HG03469 (cell line): ENCODE measurements at regions not wholly inside any gene's neighbourhood (a gene's known extent, or its start where the extent isn't known, plus 50 kb on each side); places are given as distances from the start of the nearest gene placed in this dataset.
"Not testable (repeated sequence)": the region's sequence is repeated elsewhere in the genome, so short reads cannot be mapped to it uniquely, and the experiment has no call there.

Experiments used
- ATAC-seq: cut with Tn5 transposase; IDR thresholded peaks from one replicate; pipeline ENCODE4 v1.9.1; 2021; ENCODE audit warnings: mild to moderate bottlenecking, moderate library complexity, moderate number of reproducible peaks; ENCODE audit not compliant: unreplicated experiment

DNA sequence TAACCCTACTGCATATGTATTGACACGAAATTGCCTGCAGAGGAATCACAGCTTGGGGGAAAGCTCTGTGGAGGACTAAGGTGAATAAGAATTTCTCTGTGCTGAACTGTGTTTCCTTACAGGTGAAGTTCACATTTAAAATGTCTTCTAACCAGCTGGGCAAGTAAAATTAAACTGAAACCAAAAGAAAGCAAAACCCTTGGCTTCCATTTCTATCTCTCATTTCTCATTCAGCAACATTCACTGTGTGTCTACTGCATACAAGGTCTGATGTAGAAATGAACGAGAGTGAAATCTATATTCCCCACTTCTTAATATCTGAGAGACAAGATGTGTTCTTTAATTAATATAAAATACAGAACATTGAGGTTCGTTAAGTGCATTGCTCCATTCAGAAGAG, 397.3 kb downstream of the SOX11 start:
- no peak for ATAC-seq

DNA sequence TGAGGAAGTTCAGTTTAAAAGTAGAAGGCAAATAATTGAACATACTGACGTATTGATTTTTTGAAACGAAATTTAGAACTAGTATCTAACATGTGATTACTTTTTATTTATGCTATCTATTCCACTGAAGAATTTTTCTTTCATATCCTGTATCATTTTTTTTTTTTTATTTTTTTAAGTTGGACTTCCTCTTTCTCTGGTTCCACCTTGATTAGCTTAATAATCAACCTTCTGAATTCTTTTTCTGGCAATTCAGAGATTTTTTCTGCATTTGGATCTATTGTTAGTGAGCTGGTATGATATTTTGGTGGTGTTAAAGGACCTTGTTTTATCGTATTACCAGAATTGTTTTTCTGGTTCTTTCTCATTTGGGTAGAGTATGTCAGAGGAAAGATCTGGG, 411.2 kb downstream of the SOX11 start:
- ATAC-seq, result no peak

DNA sequence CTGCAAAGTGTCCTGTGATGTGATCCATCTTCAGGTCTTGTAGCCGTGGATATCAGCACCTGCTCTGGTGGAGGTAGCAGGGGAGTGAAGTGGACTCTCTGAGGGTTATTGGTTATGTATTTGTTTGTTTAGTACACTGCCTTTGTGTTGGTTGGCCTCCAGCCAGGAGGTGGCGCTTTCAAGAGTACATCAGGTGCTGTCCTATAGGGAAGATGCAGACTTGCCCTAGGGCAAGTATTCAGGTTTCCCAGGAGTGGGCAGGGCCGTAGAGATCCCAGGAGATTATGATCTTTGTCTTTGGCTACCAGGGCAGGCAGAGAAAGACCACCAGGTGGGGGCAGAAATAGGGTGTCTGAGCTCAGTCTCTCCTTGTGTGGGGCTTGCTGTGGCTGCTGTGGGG, 411.8 kb downstream of the SOX11 start:
- no peak for ATAC-seq

DNA sequence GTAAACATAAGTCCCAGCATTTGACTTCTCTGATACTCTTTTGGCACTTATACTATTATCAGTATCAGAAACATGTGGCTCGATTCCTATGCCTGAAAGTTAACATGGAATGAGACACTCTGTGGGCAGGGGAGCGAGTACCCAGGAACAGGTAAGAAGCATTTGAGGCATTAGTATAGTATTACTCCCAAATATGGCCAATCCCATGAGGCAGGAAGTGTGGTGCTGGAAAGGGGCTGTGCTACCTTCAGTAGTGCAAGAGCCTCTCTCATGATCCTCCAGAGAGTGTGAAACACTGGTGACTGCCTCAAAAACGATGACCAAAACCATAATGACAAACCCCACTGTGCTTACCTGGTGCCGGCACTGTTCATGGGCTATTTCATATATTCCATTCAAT, 415.1 kb downstream of the SOX11 start:
- no peak for ATAC-seq

DNA sequence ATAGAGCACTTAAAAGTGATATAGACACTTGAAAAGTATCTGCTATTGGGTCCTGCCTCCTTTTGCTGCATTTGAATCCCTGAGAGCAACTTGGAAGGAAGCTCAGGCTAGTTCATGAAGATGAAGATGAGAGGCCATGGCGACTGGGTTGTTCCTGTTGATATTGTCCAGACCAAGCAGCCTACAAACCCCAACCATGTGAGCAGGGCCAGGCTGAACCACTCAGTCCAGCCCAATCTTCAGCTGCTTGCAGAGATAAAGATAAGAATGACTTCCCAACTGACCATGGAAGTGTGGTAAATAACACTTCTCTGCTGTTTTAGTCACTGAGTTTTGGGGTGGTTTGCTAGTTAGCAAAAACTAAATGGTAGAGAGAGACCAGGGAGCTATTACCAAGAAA, 417.6 kb downstream of the SOX11 start:
- no peak for ATAC-seq

- ATAC-seq, result no peak
These were observed 419.6 kb downstream of the SOX11 start for GRCh38 chr2:6111781-6112261.

GRCh38 chr2:6113786-6114185, 421.6 kb downstream of the SOX11 start:
- ATAC-seq, result no peak

- no peak for ATAC-seq
These were observed 435.5 kb downstream of the SOX11 start for GRCh38 chr2:6127718-6128117.

DNA sequence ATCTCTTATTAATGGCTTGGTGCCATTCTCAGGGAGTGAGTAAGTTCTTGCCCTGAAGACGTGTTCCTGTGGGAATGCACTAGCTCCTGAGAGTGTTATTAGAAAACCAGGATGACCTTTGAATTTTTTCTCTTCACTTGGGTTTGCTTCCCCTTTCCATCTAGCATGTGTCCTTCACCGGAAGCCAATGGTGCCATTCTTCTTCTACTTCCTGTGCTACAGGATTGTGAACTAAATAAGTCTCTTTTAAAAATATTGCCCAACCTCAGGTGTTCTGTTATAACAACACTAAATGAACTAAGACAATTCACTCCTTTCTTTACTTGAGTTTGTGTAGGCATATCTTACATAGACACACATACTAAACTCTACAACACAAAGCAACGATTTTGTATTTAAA, 447.0 kb downstream of the SOX11 start:
- ATAC-seq, result no peak

GRCh38 chr2:6139916-6140315, 447.7 kb downstream of the SOX11 start:
- ATAC-seq, result no peak

DNA sequence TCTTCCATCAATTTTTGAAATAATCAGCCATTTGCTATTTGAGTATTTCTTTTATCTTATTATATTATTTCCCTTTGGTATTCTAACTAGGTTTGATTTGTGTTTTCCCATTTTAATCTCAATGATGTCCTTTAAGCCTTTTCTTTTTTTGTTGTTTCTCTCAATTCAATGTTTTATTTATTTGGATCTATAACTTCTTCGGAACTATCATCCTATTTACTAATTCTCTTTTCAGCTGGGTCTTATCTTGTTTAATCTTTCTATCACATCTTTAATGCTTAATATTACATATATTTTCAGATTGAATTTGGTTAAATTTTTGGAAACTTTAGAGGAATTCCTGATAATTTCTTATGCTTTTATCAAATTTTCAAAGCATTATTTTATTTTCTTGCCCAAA, 448.3 kb downstream of the SOX11 start:
- ATAC-seq, result no peak

GRCh38 chr2:6143812-6144211, 451.6 kb downstream of the SOX11 start:
- ATAC-seq, result no peak

DNA sequence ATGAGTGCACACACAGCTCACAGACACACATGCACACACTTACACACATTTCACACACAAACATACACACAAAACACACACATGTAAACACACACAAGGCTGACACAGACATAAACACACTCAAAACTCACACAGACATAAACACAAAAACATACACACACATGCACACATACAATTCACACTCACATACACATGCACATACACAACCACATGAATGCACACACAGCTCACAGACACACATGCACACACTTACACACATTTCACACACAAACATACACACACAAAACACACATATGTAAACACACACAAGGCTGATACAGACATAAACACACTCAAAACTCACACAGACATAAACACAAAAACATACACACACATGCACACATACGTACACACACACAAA, 455.0 kb downstream of the SOX11 start:
- ATAC-seq, result not testable (repeated sequence)

GRCh38 chr2:6148882-6149281, 456.7 kb downstream of the SOX11 start:
- no peak for ATAC-seq

- no peak for ATAC-seq
These were observed 467.4 kb downstream of the SOX11 start for GRCh38 chr2:6159606-6160005.

DNA sequence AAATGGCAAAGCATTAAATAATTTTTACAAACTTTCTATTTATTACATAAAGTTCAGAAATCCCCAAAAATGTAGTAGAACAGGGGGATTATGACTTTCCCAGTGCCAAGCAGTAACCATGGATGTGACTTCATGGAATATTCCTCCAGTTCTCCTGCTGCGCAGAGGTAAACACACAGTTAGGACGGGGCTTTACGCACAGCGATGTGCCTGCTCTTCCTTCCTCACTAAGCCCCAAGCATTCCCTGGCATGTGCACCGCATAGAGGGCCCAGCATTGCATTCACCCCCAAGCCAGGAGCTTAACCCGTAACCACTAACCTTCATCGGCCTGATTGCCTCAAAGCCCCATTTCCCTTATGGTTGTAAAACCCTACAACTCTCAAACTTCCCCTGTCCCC, 471.7 kb downstream of the SOX11 start:
- no peak for ATAC-seq

DNA sequence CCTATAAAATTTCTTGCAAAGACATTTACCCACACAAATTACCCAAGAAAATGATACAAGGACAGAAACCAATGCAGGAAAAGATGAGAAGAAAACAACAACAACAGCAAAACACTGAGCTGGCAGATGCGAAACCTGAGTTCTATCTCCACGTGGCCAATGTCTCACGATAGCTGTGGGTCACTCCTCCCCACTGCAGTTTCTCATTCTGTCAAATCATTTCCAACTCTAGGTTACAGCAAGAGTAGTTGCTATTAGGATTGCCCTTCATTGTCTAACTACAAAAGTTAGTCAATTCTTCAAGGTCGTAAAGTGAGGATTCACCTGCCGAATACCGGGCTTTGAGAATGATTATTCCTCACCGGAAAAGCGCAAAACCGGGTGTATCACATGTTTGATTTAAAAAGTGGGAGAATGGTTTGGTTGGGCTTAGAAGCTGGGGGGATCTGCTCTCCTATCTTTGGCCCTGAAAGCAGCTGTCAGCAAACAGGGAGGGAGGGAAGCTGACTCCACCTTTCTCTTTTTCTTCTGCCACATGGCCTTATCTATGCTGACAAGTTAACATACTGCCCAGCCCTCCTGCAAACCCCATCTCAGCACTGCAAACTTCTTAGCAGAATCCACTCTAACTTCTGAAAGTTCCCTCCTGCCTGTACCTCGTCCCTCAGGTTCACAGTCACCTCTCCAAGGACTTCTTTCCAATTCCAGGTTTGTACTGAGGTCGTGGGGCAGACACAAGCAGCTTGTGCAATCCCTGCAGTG, 473.0 kb downstream of the SOX11 start:
- ATAC-seq, result no peak

- no peak for ATAC-seq
These were observed 475.5 kb downstream of the SOX11 start for GRCh38 chr2:6167592-6168138.

GRCh38 chr2:6168485-6168884, 476.3 kb downstream of the SOX11 start:
- peak; percentile 73 for ATAC-seq

DNA sequence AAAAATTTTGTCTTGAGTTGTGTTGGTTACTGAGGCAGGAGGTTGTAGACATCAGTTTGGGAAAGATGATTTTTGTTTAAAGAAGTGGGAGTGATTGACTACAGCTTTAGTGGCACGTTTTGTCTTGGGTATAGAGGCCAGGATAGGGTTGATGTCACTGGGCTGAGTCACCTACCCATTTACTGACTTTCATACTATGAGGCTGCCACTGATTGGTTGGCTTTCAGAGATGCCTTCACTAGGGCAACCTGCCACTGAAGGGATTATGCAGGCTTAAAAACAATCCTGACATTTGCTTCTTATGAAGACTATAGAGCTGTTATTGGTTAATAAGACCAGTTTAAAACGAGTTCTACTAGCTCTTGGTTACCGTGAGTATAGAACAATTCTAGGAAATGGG, 479.1 kb downstream of the SOX11 start:
- no peak for ATAC-seq

- ATAC-seq, result no peak
These were observed 485.6 kb downstream of the SOX11 start for GRCh38 chr2:6177811-6178210.

DNA sequence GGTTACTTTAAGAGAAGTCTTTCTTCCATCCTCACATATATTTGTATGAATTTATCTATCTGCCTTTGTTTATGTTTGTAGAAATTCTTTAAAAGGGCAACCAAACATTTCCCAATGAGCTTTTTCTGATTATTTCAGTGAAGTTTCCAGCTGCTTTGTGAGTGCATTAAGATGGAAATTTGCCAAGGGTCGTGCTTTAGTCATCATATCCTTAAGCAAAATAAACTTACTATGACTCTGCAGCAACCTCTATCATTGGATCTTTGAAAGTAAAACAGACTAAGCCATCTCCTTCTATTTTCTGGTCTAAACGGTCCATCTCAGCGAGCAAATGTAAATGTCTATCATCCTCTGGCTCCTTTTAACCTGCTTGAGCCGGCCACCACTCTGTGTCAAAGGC, 489.3 kb downstream of the SOX11 start:
- no peak for ATAC-seq

GRCh38 chr2:6181926-6182325, 489.7 kb downstream of the SOX11 start:
- ATAC-seq, result no peak
